Right lobe of liver (tissue), 6 donors: ENCODE measurements at regions not wholly inside any gene's neighbourhood (a gene's known extent, or its start where the extent isn't known, plus 50 kb on each side); places are given as distances from the start of the nearest gene placed in this dataset.

ENCODE experiments used
- ATAC-seq, 4 donors: fragments of 200-7000 bp; cut with Tn5 transposase; one replicate each; pipeline ENCODE4 v1.9.1; 2020; ENCODE audit warnings: mild to moderate bottlenecking in 4 of 4, moderate library complexity in 4 of 4
- DNase-seq, 3 donors: peaks; one replicate each; pipeline ENCODE4 v3.0.0-alpha.2; 2020
- H3K27ac ChIP-seq, 3 donors: fragments of 200-600 bp; one replicate each; pipeline ENCODE4 v1.8.0; 2022
- H3K27me3 ChIP-seq, 2 donors: fragments of 200-600 bp; one replicate each; pipeline ENCODE4 v1.8.0; 2022
- H3K36me3 ChIP-seq, 4 donors: fragments of 200-600 bp; sonication (generic) in 1 of 4; one replicate each; pipeline versions ENCODE4 v1.5.1 to v1.8.0; 2017 to 2022; ENCODE audit warnings: control low read depth in 1 of 4
- H3K4me1 ChIP-seq, 4 donors: fragments of 200-600 bp; sonication (generic) in 1 of 4; one replicate each; pipeline versions ENCODE4 v1.5.1 to v1.8.0; 2017 to 2022; ENCODE audit warnings: control low read depth in 1 of 4
- H3K4me3 ChIP-seq, 3 donors: fragments of 200-600 bp; one replicate each; pipeline ENCODE4 v1.8.0; 2022
- H3K9me3 ChIP-seq, 4 donors: fragments of 200-600 bp; sonication (generic) in 1 of 4; one replicate each; pipeline versions ENCODE4 v1.5.1 to v1.8.0; 2017 to 2022; ENCODE audit warnings: control low read depth in 1 of 4
- CTCF ChIP-seq, 4 donors: fragments of 200-600 bp in 3 of 4; fragments of 450-650 bp in 1 of 4; IDR thresholded peaks; one replicate each; pipeline versions ENCODE4 v1.5.1 to v1.8.0; 2016 to 2022; ENCODE audit warnings: antibody characterized with exemption in 4 of 4, mild to moderate bottlenecking in 2 of 4
- POLR2A ChIP-seq: fragments of 450-650 bp; IDR thresholded peaks from one replicate; pipeline ENCODE4 v1.6.1; 2017; ENCODE audit warnings: antibody characterized with exemption, mild to moderate bottlenecking
- WGBS: methylation state at CpG from one replicate; pipeline ENCODE4 v1.1.6; 2018; ENCODE audit warnings: low coverage, low lambda C conversion rate; ENCODE audit not compliant: insufficient coverage; ENCODE audit errors: missing lambda C conversion rate; 5-methylcytosine and 5-hydroxymethylcytosine counted together
- intact Hi-C, 2 donors: fragments of 100-400 bp; cut with DNase I; formaldehyde crosslinking; loops; one replicate each; pipeline versions ENCODE4 v1.11.2 to v1.14.1; 2022
- donor health status: DM: no; HTN: yes; CAD: no.
- donor health status: DM: no; HTN: no; CAD: no.
- donor health status: DM: no; HTN: no; CAD: no.
- donor health status: DM: no; HTN: yes; CAD: no.
- donor health status: DM: no; HTN: yes; CAD: no.

- DNase-seq (peak; percentile 71 to 78 (median 75)), ATAC-seq (peak; percentile 23 to 59 (median 54))
- peaks cover 0 to 49% (median 10%) of the 10 kb centered on the region in 4 donors for H3K4me1 ChIP-seq
- H3K36me3 ChIP-seq: no peaks in the 10 kb centered on the region
- H3K9me3 ChIP-seq: no peaks in the 10 kb centered on the region
- 22% methylated on average over 14 of the region's 16 CpGs for WGBS
- peak overlapping the region in 1 of 3 donors; percentile 16 for H3K4me3 ChIP-seq
- H3K27me3 ChIP-seq: no peaks in the 10 kb centered on the region
- intact Hi-C loops: no loop called here
- no peak for TF ChIP-seq CTCF (IDR thresholded peaks at IDR 0.05)
- no peak for TF ChIP-seq POLR2A
- H3K27ac ChIP-seq: peak overlapping the region in 2 of 3 donors; percentile 49 to 56
These were observed 61.9 kb upstream of the CIBAR2 start for GRCh38 chr16:85173981-85174751.

- Histone ChIP-seq H3K9me3 (no peaks in the 10 kb centered on the region), H3K4me3 (no peak overlapping the region), H3K27me3 (no peaks in the 10 kb centered on the region), H3K27ac (no peak overlapping the region), H3K36me3 (no peaks in the 10 kb centered on the region), H3K4me1 (peaks cover 0 to 45% (median 10%) of the 10 kb centered on the region in 4 donors)
- DNase-seq: no peak
- 57% methylated on average over 4 of the region's 26 CpGs for WGBS
- ATAC-seq: no peak
- intact Hi-C loops: no loop called here
- TF ChIP-seq CTCF (IDR thresholded peaks at IDR 0.05): no peak
- no peak for TF ChIP-seq POLR2A
These were observed 62.8 kb upstream of the CIBAR2 start for GRCh38 chr16:85174871-85175723.

- Histone ChIP-seq H3K4me1 (peaks cover 0 to 39% (median 10%) of the 10 kb centered on the region in 4 donors), H3K4me3 (no peak overlapping the region), H3K36me3 (no peaks in the 10 kb centered on the region), H3K27me3 (no peaks in the 10 kb centered on the region), H3K27ac (no peak overlapping the region), H3K9me3 (no peaks in the 10 kb centered on the region)
- TF ChIP-seq CTCF (IDR thresholded peaks at IDR 0.05) (no peak), POLR2A (no peak)
- intact Hi-C loops: no loop called here
- 64% methylated on average over 7 of the region's 10 CpGs for WGBS
- ATAC-seq (no peak), DNase-seq (peak in 1 of 3 donors; percentile 39)
These were observed 63.5 kb upstream of the CIBAR2 start for GRCh38 chr16:85175724-85176233.

- TF ChIP-seq CTCF (IDR thresholded peaks at IDR 0.05): no peak
- TF ChIP-seq POLR2A: no peak
- H3K4me3 ChIP-seq: no peak overlapping the region
- H3K4me1 ChIP-seq: peaks cover 0 to 40% (median 14%) of the 10 kb centered on the region in 4 donors
- no peaks in the 10 kb centered on the region for H3K9me3 ChIP-seq
- H3K36me3 ChIP-seq: no peaks in the 10 kb centered on the region
- 40% methylated on average over 2 of the region's 26 CpGs for WGBS
- intact Hi-C loops: no loop called here
- ATAC-seq: no peak
- no peaks in the 10 kb centered on the region for H3K27me3 ChIP-seq
- no peak overlapping the region for H3K27ac ChIP-seq
- peak in 1 of 3 donors; percentile 46 for DNase-seq
These were observed 64.5 kb upstream of the CIBAR2 start for GRCh38 chr16:85176541-85177447.
